Gastroesophageal sphincter (tissue), 3 donors: ENCODE measurements at regions not wholly inside any gene's neighbourhood (a gene's known extent, or its start where the extent isn't known, plus 50 kb on each side); places are given as distances from the start of the nearest gene placed in this dataset.

Source experiments
- CTCF ChIP-seq, 4 experiments: fragments of 200-600 bp in 2 of 4; fragments of 450-650 bp in 2 of 4; sonication (generic) in 1 of 4; IDR thresholded peaks; one replicate each; pipeline ENCODE4 v1.5.1; 2017 to 2019; ENCODE audit warnings: antibody characterized with exemption in 4 of 4, mild to moderate bottlenecking in 2 of 4, moderate library complexity in 2 of 4
- POLR2A ChIP-seq, 2 donors: fragments of 450-650 bp; IDR thresholded peaks; one replicate each; pipeline ENCODE4 v1.6.1; 2017; ENCODE audit warnings: antibody characterized with exemption in 2 of 2, mild to moderate bottlenecking in 2 of 2, moderate library complexity in 1 of 2
- POLR2AphosphoS5 ChIP-seq: sonication (generic); formaldehyde crosslinking; IDR thresholded peaks from one replicate; pipeline ENCODE4 v1.6.1; 2017; ENCODE audit warnings: antibody characterized with exemption

GRCh38 chr2:104215269-104216161, 638.4 kb upstream of the POU3F3 start:
- no peak for TF ChIP-seq CTCF (IDR thresholded peaks at IDR 0.05)
- TF ChIP-seq POLR2A (IDR thresholded peaks at IDR 0.05), result no peak
- no peak for TF ChIP-seq POLR2AphosphoS5
